Neural crest cell (in vitro differentiated cells): ENCODE measurements at regions not wholly inside any gene's neighbourhood (a gene's known extent, or its start where the extent isn't known, plus 50 kb on each side); places are given as distances from the start of the nearest gene placed in this dataset.

Experiments
- DNase-seq: peaks from one replicate; pipeline ENCODE4 v3.0.0; 2021; ENCODE audit warnings: low read depth, mixed read lengths, low spot score
- H3K27ac Mint-ChIP-seq: one replicate; pipeline ENCODE4 v1.8.0; 2021; ENCODE audit warnings: mild to moderate bottlenecking, mixed read lengths; ENCODE audit not compliant: unreplicated experiment
- H3K27me3 Mint-ChIP-seq: 2 replicates; pipeline ENCODE4 v1.8.0; 2021; ENCODE audit warnings: low read depth, mild to moderate bottlenecking, mixed read lengths
- H3K36me3 Mint-ChIP-seq: 2 replicates; pipeline ENCODE4 v1.8.0; 2021; ENCODE audit warnings: low read depth, mild to moderate bottlenecking, mixed read lengths
- H3K4me1 Mint-ChIP-seq: 2 replicates; pipeline ENCODE4 v1.8.0; 2021; ENCODE audit warnings: mixed read lengths
- H3K4me3 Mint-ChIP-seq: one replicate; pipeline ENCODE4 v1.8.0; 2021; ENCODE audit warnings: mild to moderate bottlenecking, mixed read lengths
- H3K9me3 Mint-ChIP-seq: 2 replicates; pipeline ENCODE4 v1.8.0; 2021; ENCODE audit warnings: mixed read lengths
- TF ChIP-seq, protein P1 (sequence below): fragments of 200-600 bp; sonication (generic); conservative IDR thresholded peaks from 2 replicates; pipeline ENCODE4 v1.5.0; 2021; ENCODE audit warnings: antibody characterized with exemption, mild to moderate bottlenecking

GRCh38 chr18:10240973-10241372 lies 213.5 kb upstream of the APCDD1 start:
- H3K27ac Mint-ChIP-seq, result no peak overlapping the region
- H3K4me3 Mint-ChIP-seq, result no peak overlapping the region
- peaks cover 16% of the 10 kb centered on the region for H3K4me1 Mint-ChIP-seq
- no peaks in the 10 kb centered on the region for H3K27me3 Mint-ChIP-seq
- H3K36me3 Mint-ChIP-seq, result no peaks in the 10 kb centered on the region
- no peaks in the 10 kb centered on the region for H3K9me3 Mint-ChIP-seq
- TF ChIP-seq, protein P1, sequence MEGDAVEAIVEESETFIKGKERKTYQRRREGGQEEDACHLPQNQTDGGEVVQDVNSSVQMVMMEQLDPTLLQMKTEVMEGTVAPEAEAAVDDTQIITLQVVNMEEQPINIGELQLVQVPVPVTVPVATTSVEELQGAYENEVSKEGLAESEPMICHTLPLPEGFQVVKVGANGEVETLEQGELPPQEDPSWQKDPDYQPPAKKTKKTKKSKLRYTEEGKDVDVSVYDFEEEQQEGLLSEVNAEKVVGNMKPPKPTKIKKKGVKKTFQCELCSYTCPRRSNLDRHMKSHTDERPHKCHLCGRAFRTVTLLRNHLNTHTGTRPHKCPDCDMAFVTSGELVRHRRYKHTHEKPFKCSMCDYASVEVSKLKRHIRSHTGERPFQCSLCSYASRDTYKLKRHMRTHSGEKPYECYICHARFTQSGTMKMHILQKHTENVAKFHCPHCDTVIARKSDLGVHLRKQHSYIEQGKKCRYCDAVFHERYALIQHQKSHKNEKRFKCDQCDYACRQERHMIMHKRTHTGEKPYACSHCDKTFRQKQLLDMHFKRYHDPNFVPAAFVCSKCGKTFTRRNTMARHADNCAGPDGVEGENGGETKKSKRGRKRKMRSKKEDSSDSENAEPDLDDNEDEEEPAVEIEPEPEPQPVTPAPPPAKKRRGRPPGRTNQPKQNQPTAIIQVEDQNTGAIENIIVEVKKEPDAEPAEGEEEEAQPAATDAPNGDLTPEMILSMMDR, result no peak
- no peak for DNase-seq

- Mint-ChIP-seq H3K27me3 (no peaks in the 10 kb centered on the region), H3K27ac (no peak overlapping the region), H3K9me3 (no peaks in the 10 kb centered on the region), H3K4me1 (peaks cover 17% of the 10 kb centered on the region), H3K4me3 (no peak overlapping the region), H3K36me3 (no peaks in the 10 kb centered on the region)
- no peak for DNase-seq
- TF ChIP-seq, protein P1, result no peak
Observed at GRCh38 chr18:10241579-10241978, 212.9 kb upstream of the APCDD1 start.

DNA sequence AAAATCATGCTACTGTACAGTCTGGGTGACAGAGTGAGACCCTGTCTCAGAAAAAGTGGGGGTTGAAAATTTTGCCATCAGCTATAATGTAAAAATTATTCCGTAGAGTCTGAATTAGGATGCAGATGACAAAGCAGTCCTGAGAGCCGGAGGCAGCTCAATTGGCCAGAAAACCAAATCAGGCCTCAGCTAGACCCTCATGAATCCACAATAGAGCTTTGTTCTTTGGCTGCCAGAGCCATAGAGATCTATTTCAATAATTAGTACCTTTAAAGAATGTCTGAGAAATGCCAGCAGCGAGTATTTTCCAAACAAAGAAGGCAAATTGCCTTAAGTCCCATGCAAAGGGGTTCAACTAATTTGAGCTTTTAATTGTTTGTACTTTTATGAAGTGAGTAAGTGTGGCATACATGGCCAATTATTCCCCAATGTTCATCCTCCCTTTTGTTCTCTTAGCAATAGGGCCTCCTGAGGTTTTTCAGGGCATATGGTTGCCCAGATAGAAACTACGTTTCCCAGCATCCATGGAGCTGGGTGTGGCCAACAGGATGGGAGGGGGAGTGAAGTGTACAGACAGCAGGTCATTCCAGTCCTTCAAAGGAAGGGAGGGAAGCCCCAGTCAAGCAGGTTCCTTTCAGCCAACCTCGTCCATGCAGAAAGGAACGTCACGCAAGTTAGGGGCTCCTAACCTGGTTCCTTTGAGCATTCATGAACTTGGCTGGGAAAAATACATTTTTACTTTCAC lies 211.3 kb upstream of the APCDD1 start:
- no peaks in the 10 kb centered on the region for H3K36me3 Mint-ChIP-seq
- H3K9me3 Mint-ChIP-seq, result no peaks in the 10 kb centered on the region
- H3K27me3 Mint-ChIP-seq, result no peaks in the 10 kb centered on the region
- TF ChIP-seq, protein P1, result no peak
- DNase-seq, result no peak
- H3K4me1 Mint-ChIP-seq, result peaks cover 26% of the 10 kb centered on the region
- H3K27ac Mint-ChIP-seq, result no peak overlapping the region
- no peak overlapping the region for H3K4me3 Mint-ChIP-seq

DNA sequence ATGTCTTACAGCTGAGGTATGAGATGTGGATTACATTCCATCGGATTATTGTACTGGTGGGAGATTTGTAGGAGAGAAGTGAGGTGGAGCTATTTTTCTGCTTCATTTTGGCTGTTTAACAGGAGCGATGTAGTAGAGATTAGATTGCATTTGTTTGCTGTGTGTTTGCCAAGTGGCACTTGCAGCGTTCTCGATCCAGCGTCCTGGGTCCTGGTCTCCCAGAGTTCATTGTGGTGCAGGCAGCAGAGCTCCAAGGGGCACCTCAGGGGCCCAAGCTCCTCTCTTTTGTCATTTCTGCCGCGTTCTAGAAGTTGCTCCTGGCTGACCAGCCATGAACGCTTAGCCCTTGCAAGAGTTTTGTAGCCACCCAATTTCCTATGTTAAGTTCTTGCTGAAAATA lies 210.1 kb upstream of the APCDD1 start:
- no peak for DNase-seq
- TF ChIP-seq, protein P1, result no peak
- H3K9me3 Mint-ChIP-seq, result no peaks in the 10 kb centered on the region
- H3K4me1 Mint-ChIP-seq, result peaks cover 26% of the 10 kb centered on the region
- no peak overlapping the region for H3K4me3 Mint-ChIP-seq
- no peaks in the 10 kb centered on the region for H3K27me3 Mint-ChIP-seq
- no peak overlapping the region for H3K27ac Mint-ChIP-seq
- H3K36me3 Mint-ChIP-seq, result no peaks in the 10 kb centered on the region

- DNase-seq, result no peak
- TF ChIP-seq, protein P1, result no peak
- H3K27me3 Mint-ChIP-seq, result no peaks in the 10 kb centered on the region
- peaks cover under 1% of the 10 kb centered on the region for H3K9me3 Mint-ChIP-seq
- no peaks in the 10 kb centered on the region for H3K36me3 Mint-ChIP-seq
- no peak overlapping the region for H3K27ac Mint-ChIP-seq
- no peak overlapping the region for H3K4me3 Mint-ChIP-seq
- peaks cover 26% of the 10 kb centered on the region for H3K4me1 Mint-ChIP-seq
Observed at GRCh38 chr18:10245031-10245845, 209.2 kb upstream of the APCDD1 start.
